ENCODE measurements at regions not wholly inside any gene's neighbourhood (a gene's known extent, or its start where the extent isn't known, plus 50 kb on each side); places are given as distances from the start of the nearest gene placed in this dataset.

DNA sequence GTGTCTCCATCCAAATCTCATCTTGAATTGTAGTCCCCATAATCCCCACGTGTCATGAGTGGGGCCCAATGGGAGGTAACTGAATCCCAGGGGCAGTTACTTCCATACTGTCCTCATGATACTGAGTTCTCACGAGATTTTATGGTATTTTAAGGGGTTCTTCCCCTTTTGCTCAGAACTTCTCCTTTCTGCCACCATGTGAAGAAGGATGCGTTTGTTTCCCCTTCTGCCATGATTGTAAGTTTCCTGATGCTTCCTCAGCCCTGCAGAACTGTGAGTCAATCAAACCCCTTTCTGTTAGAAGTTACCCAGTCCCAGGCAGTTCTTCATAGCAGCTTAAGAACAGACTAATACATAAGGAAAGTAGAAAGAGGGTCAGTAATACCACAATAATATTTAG is 480.4 kb downstream of the KCNJ3 start (continued):
- TF ChIP-seq, protein P1, sequence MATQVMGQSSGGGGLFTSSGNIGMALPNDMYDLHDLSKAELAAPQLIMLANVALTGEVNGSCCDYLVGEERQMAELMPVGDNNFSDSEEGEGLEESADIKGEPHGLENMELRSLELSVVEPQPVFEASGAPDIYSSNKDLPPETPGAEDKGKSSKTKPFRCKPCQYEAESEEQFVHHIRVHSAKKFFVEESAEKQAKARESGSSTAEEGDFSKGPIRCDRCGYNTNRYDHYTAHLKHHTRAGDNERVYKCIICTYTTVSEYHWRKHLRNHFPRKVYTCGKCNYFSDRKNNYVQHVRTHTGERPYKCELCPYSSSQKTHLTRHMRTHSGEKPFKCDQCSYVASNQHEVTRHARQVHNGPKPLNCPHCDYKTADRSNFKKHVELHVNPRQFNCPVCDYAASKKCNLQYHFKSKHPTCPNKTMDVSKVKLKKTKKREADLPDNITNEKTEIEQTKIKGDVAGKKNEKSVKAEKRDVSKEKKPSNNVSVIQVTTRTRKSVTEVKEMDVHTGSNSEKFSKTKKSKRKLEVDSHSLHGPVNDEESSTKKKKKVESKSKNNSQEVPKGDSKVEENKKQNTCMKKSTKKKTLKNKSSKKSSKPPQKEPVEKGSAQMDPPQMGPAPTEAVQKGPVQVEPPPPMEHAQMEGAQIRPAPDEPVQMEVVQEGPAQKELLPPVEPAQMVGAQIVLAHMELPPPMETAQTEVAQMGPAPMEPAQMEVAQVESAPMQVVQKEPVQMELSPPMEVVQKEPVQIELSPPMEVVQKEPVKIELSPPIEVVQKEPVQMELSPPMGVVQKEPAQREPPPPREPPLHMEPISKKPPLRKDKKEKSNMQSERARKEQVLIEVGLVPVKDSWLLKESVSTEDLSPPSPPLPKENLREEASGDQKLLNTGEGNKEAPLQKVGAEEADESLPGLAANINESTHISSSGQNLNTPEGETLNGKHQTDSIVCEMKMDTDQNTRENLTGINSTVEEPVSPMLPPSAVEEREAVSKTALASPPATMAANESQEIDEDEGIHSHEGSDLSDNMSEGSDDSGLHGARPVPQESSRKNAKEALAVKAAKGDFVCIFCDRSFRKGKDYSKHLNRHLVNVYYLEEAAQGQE (tag by site-specific recombination; IDR thresholded peaks at IDR 0.05), result no peak
- TF ChIP-seq, protein P2, sequence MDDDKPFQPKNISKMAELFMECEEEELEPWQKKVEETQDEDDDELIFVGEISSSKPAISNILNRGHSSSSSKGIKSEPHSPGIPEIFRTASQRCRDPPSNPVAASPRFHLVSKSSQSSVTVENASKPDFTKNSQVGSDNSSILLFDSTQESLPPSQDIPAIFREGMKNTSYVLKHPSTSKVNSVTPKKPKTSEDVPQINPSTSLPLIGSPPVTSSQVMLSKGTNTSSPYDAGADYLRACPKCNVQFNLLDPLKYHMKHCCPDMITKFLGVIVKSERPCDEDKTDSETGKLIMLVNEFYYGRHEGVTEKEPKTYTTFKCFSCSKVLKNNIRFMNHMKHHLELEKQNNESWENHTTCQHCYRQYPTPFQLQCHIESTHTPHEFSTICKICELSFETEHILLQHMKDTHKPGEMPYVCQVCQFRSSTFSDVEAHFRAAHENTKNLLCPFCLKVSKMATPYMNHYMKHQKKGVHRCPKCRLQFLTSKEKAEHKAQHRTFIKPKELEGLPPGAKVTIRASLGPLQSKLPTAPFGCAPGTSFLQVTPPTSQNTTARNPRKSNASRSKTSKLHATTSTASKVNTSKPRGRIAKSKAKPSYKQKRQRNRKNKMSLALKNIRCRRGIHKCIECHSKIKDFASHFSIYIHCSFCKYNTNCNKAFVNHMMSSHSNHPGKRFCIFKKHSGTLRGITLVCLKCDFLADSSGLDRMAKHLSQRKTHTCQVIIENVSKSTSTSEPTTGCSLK (tag by site-specific recombination; IDR thresholded peaks at IDR 0.05), result no peak
- no peak for TF ChIP-seq ZNF202 (tag by site-specific recombination; IDR thresholded peaks at IDR 0.05; ENCODE audit: borderline replicate concordance)
- TF ChIP-seq KLF8 (tag by site-specific recombination; IDR thresholded peaks at IDR 0.05), result no peak
- TF ChIP-seq ZBTB8A (tag by site-specific recombination; IDR thresholded peaks at IDR 0.05), result no peak
- no peak for TF ChIP-seq ZNF133 (tag by site-specific recombination; IDR thresholded peaks at IDR 0.05)
- TF ChIP-seq, protein P3, sequence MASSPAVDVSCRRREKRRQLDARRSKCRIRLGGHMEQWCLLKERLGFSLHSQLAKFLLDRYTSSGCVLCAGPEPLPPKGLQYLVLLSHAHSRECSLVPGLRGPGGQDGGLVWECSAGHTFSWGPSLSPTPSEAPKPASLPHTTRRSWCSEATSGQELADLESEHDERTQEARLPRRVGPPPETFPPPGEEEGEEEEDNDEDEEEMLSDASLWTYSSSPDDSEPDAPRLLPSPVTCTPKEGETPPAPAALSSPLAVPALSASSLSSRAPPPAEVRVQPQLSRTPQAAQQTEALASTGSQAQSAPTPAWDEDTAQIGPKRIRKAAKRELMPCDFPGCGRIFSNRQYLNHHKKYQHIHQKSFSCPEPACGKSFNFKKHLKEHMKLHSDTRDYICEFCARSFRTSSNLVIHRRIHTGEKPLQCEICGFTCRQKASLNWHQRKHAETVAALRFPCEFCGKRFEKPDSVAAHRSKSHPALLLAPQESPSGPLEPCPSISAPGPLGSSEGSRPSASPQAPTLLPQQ (tag by site-specific recombination; IDR thresholded peaks at IDR 0.05), result no peak
- no peak for TF ChIP-seq ZNF292 (tag by site-specific recombination; IDR thresholded peaks at IDR 0.05; ENCODE audit: borderline replicate concordance, low read depth)
- no peak for TF ChIP-seq ZNF549 (tag by site-specific recombination; IDR thresholded peaks at IDR 0.05)

DNA sequence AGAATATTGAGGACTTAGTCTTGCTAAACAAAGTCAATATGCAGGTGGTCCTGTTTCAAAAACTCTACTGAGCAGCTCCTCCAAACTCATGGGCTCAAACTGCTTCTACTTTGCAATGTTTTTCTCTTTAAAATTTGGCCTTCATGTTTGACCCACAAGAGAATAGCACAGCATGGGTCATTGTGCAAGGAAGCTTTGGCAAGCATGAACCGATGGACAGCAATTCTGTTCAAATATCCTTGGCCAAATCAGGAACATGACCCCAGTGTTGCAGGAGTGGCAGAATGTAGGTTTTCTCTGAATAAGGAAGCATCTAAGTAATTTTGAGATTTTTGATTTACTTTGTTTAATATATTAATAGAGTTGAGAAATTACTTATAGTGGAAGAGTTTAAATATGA is 477.9 kb downstream of the KCNJ3 start:
- Histone ChIP-seq H3K27ac (ENCODE audit: extremely low read depth, low read depth, low read length) (no peak overlapping the region), H3K4me3 (ENCODE audit: low read depth, low read length) (no peak overlapping the region), H3K9me3 (ENCODE audit: control insufficient read depth, insufficient read depth, low read depth, low read length) (no peaks in the 10 kb centered on the region), H3K4me1 (ENCODE audit: control insufficient read depth, insufficient read depth, low read length) (no peaks in the 10 kb centered on the region), H3K36me3 (ENCODE audit: control insufficient read depth in 2 of 2, insufficient read depth in 1 of 2, low read length in 2 of 2) (no peaks in the 10 kb centered on the region)
- POLR2A ChIA-PET, result no interaction called here
- CTCF ChIA-PET, result no interaction called here
- TF ChIP-seq ZFP41 (tag by site-specific recombination; IDR thresholded peaks at IDR 0.05; ENCODE audit: borderline replicate concordance) (no peak), GLI4 (tag by site-specific recombination; IDR thresholded peaks at IDR 0.05) (no peak), ZNF433 (tag by site-specific recombination; IDR thresholded peaks at IDR 0.05; ENCODE audit: low read depth) (no peak), KLF7 (tag by site-specific recombination; IDR thresholded peaks at IDR 0.05; ENCODE audit: borderline replicate concordance) (no peak), ZNF677 (tag by site-specific recombination; IDR thresholded peaks at IDR 0.05) (no peak), KLF16 (tag by site-specific recombination; IDR thresholded peaks at IDR 0.05) (no peak), ZNF140 (tag by site-specific recombination; IDR thresholded peaks at IDR 0.05) (no peak), ZBTB7A (tag by site-specific recombination; IDR thresholded peaks at IDR 0.05; ENCODE audit: low read depth) (no peak), ZEB2 (tag by site-specific recombination; IDR thresholded peaks at IDR 0.05) (no peak), SETDB1 (IDR thresholded peaks at IDR 0.05; ENCODE audit: insufficient read length, low read length) (no peak), ZNF239 (tag by site-specific recombination; IDR thresholded peaks at IDR 0.05) (no peak)
- TF ChIP-seq, protein P4, sequence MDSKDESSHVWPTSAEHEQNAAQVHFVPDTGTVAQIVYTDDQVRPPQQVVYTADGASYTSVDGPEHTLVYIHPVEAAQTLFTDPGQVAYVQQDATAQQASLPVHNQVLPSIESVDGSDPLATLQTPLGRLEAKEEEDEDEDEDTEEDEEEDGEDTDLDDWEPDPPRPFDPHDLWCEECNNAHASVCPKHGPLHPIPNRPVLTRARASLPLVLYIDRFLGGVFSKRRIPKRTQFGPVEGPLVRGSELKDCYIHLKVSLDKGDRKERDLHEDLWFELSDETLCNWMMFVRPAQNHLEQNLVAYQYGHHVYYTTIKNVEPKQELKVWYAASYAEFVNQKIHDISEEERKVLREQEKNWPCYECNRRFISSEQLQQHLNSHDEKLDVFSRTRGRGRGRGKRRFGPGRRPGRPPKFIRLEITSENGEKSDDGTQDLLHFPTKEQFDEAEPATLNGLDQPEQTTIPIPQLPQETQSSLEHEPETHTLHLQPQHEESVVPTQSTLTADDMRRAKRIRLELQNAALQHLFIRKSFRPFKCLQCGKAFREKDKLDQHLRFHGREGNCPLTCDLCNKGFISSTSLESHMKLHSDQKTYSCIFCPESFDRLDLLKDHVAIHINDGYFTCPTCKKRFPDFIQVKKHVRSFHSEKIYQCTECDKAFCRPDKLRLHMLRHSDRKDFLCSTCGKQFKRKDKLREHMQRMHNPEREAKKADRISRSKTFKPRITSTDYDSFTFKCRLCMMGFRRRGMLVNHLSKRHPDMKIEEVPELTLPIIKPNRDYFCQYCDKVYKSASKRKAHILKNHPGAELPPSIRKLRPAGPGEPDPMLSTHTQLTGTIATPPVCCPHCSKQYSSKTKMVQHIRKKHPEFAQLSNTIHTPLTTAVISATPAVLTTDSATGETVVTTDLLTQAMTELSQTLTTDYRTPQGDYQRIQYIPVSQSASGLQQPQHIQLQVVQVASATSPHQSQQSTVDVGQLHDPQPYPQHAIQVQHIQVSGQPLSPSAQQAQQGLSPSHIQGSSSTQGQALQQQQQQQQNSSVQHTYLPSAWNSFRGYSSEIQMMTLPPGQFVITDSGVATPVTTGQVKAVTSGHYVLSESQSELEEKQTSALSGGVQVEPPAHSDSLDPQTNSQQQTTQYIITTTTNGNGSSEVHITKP (tag by site-specific recombination; IDR thresholded peaks at IDR 0.05), result no peak
- TF ChIP-seq, protein P5, sequence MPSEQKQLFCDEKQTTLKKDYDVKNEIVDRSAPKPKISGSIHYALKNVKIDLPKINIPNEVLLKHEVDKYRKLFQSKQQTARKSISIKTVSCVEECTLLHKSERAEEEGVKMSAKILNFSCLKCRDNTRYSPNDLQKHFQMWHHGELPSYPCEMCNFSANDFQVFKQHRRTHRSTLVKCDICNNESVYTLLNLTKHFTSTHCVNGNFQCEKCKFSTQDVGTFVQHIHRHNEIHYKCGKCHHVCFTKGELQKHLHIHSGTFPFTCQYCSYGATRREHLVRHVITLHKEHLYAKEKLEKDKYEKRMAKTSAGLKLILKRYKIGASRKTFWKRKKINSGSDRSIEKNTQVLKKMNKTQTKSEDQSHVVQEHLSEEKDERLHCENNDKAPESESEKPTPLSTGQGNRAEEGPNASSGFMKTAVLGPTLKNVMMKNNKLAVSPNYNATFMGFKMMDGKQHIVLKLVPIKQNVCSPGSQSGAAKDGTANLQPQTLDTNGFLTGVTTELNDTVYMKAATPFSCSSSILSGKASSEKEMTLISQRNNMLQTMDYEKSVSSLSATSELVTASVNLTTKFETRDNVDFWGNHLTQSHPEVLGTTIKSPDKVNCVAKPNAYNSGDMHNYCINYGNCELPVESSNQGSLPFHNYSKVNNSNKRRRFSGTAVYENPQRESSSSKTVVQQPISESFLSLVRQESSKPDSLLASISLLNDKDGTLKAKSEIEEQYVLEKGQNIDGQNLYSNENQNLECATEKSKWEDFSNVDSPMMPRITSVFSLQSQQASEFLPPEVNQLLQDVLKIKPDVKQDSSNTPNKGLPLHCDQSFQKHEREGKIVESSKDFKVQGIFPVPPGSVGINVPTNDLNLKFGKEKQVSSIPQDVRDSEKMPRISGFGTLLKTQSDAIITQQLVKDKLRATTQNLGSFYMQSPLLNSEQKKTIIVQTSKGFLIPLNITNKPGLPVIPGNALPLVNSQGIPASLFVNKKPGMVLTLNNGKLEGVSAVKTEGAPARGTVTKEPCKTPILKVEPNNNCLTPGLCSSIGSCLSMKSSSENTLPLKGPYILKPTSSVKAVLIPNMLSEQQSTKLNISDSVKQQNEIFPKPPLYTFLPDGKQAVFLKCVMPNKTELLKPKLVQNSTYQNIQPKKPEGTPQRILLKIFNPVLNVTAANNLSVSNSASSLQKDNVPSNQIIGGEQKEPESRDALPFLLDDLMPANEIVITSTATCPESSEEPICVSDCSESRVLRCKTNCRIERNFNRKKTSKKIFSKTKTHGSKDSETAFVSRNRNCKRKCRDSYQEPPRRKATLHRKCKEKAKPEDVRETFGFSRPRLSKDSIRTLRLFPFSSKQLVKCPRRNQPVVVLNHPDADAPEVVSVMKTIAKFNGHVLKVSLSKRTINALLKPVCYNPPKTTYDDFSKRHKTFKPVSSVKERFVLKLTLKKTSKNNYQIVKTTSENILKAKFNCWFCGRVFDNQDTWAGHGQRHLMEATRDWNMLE (tag by site-specific recombination; conservative IDR thresholded peaks at IDR 0.05; ENCODE audit: low read depth), result no peak
